ENCODE measurements at regions not wholly inside any gene's neighbourhood (a gene's known extent, or its start where the extent isn't known, plus 50 kb on each side); places are given as distances from the start of the nearest gene placed in this dataset.

DNA sequence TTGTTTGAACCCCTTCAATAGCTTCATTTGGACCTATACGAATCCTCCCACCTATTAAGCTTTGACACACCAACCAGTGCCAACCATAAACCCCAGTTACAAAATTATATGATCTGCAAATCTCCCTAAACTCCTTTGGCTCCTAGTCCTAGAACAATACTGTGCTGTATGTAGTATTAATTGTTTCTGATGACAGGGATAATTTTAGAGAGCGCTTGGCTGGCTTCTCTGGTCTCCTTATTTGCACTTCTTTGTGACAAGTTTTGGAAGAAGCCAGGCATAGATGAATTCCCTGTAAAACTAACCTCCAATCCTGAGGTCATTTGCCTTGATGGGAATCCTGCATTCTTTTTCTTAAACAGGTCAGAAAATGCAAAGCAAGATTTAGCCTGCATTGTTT lies 433.0 kb downstream of the PPARGC1A start:
- no peak for TF ChIP-seq CTCF (conservative IDR thresholded peaks at IDR 0.05; ENCODE audit: low read depth, low read length)
- TF ChIP-seq, protein P1, sequence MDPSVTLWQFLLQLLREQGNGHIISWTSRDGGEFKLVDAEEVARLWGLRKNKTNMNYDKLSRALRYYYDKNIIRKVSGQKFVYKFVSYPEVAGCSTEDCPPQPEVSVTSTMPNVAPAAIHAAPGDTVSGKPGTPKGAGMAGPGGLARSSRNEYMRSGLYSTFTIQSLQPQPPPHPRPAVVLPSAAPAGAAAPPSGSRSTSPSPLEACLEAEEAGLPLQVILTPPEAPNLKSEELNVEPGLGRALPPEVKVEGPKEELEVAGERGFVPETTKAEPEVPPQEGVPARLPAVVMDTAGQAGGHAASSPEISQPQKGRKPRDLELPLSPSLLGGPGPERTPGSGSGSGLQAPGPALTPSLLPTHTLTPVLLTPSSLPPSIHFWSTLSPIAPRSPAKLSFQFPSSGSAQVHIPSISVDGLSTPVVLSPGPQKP (IDR thresholded peaks at IDR 0.05; ENCODE audit: borderline replicate concordance, low read depth, low read length), result no peak
